ENCODE measurements at regions not wholly inside any gene's neighbourhood (a gene's known extent, or its start where the extent isn't known, plus 50 kb on each side); places are given as distances from the start of the nearest gene placed in this dataset.

DNA sequence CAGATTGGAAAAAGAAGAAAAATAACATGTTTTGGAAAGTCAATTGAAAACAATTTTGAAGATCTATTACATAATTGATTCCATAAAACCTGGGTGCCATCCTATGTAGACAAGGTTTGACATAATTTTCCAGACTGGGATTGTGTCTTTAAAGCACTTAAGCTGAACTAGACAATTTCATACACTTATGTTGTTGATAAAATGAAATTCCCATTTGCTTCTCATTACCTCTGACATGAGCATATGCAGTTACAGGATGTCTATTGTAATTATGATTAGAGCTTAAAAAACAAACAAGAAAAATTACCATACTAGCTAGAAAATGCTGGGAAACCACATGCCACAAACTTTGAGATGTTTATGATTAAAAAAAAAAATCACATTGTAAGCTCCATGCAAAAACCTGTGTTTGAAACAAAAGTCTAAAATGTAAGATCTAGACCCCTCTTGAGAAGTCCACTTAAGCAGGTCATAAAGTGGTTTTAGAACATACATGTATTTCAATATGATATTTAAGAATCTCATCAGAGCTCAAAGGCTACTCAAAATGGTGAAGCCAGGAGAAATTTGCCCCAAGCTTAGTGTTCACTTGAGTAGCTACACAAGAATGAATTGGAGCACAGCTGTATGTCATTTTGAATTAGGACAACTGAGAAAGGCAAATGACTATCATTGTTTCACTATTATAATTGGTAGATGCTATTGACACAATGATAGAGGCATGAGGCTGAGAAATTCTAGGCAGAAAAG is 181.1 kb upstream of the PABPC4L start:
- no peak for DNase-seq
- H3K4me1 ChIP-seq, result no peaks in the 10 kb centered on the region
- H3K9me3 ChIP-seq, result no peaks in the 10 kb centered on the region
- H3K4me3 ChIP-seq, result no peak overlapping the region
- TF ChIP-seq EP300 (IDR thresholded peaks at IDR 0.05), result no peak
- no peak for TF ChIP-seq POLR2A (IDR thresholded peaks at IDR 0.05)
- TF ChIP-seq POLR2AphosphoS5 (IDR thresholded peaks at IDR 0.05), result no peak
- TF ChIP-seq, protein P1, sequence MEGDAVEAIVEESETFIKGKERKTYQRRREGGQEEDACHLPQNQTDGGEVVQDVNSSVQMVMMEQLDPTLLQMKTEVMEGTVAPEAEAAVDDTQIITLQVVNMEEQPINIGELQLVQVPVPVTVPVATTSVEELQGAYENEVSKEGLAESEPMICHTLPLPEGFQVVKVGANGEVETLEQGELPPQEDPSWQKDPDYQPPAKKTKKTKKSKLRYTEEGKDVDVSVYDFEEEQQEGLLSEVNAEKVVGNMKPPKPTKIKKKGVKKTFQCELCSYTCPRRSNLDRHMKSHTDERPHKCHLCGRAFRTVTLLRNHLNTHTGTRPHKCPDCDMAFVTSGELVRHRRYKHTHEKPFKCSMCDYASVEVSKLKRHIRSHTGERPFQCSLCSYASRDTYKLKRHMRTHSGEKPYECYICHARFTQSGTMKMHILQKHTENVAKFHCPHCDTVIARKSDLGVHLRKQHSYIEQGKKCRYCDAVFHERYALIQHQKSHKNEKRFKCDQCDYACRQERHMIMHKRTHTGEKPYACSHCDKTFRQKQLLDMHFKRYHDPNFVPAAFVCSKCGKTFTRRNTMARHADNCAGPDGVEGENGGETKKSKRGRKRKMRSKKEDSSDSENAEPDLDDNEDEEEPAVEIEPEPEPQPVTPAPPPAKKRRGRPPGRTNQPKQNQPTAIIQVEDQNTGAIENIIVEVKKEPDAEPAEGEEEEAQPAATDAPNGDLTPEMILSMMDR (IDR thresholded peaks at IDR 0.05), result no peak
- no peak for ATAC-seq (ENCODE audit: low FRiP score in 2 of 2)
- H3K27me3 ChIP-seq, result no peaks in the 10 kb centered on the region
- H3K36me3 ChIP-seq, result no peaks in the 10 kb centered on the region
- no peak overlapping the region for H3K27ac ChIP-seq

DNA sequence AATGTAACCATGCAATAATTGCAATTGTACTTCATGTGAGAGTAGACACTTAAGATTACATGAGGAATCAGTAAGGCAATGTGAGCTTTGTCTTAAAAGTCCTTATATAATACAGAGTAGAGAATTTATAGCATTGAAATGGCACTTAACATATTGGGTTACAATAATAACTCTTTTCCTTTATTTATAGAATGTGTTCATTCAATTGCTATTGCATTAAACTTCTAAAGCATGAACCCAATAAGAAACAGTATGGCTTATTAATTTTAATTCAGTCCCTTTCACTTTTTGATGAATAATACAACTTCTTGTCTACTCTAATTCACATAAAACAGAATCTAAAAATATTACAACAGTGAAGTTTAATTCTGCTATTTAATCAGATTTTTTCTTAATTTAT is 174.2 kb upstream of the PABPC4L start:
- no peaks in the 10 kb centered on the region for H3K27me3 ChIP-seq
- ATAC-seq (ENCODE audit: low FRiP score in 2 of 2) (no peak), DNase-seq (no peak)
- H3K9me3 ChIP-seq, result no peaks in the 10 kb centered on the region
- no peaks in the 10 kb centered on the region for H3K36me3 ChIP-seq
- TF ChIP-seq, protein P1 (IDR thresholded peaks at IDR 0.05), result no peak
- TF ChIP-seq POLR2AphosphoS5 (IDR thresholded peaks at IDR 0.05) (no peak), EP300 (IDR thresholded peaks at IDR 0.05) (no peak), POLR2A (IDR thresholded peaks at IDR 0.05) (no peak)
- H3K27ac ChIP-seq, result no peak overlapping the region
- no peak overlapping the region for H3K4me3 ChIP-seq
- H3K4me1 ChIP-seq, result no peaks in the 10 kb centered on the region

DNA sequence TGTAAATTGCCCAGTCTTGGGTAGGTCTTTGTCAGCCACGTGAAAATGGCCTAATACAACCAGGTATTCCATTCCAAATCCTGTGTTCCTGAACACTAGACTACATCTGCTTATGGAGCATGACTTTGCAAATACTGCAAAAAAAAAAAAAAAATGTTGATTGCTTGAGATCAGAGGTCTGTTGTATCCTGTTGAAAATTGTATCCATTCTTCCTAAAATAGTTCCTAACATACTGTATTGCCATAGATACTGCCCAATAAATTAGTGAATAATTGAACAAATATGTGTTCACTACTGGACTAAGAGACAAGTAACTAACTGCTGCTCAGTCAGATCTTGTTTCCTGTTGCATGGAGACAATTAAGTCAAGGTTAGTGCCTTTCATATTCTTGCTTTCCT is 164.3 kb upstream of the PABPC4L start:
- H3K4me3 ChIP-seq, result no peak overlapping the region
- TF ChIP-seq POLR2A (IDR thresholded peaks at IDR 0.05), result no peak
- no peak for TF ChIP-seq POLR2AphosphoS5 (IDR thresholded peaks at IDR 0.05)
- TF ChIP-seq, protein P1 (IDR thresholded peaks at IDR 0.05), result no peak
- TF ChIP-seq EP300 (IDR thresholded peaks at IDR 0.05), result no peak
- H3K36me3 ChIP-seq, result no peaks in the 10 kb centered on the region
- no peak for DNase-seq
- 71 to 77% methylated on average over 1 of the region's 1 CpG for WGBS, 2 donors
- ATAC-seq (ENCODE audit: low FRiP score in 2 of 2), result no peak
- no peak overlapping the region for H3K27ac ChIP-seq
- no peaks in the 10 kb centered on the region for H3K27me3 ChIP-seq
- no peaks in the 10 kb centered on the region for H3K4me1 ChIP-seq
- H3K9me3 ChIP-seq, result no peaks in the 10 kb centered on the region

DNA sequence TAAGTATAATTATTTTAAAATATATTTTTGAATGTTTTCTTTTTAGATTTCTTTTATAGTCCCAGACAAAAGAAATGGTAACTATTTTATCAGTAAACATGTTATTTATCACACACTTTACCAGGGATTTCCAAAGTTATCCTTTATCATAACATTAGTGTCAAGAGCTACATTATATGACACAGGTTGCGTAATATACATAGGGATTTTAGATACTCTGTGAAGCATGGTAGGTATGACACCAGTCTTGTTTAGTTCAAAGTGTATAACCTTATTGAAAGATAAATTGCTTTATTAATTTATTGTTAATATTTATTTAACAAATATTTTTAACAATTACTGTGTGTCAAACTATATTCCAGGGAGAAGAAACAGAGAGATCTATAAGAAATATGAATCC is 163.3 kb upstream of the PABPC4L start:
- Histone ChIP-seq H3K36me3 (no peaks in the 10 kb centered on the region), H3K9me3 (no peaks in the 10 kb centered on the region), H3K4me1 (no peaks in the 10 kb centered on the region), H3K27ac (no peak overlapping the region), H3K4me3 (no peak overlapping the region), H3K27me3 (no peaks in the 10 kb centered on the region)
- WGBS, 2 donors, result 88 to 97% methylated on average over 1 of the region's 1 CpG
- no peak for TF ChIP-seq POLR2AphosphoS5 (IDR thresholded peaks at IDR 0.05)
- no peak for TF ChIP-seq POLR2A (IDR thresholded peaks at IDR 0.05)
- TF ChIP-seq EP300 (IDR thresholded peaks at IDR 0.05), result no peak
- TF ChIP-seq, protein P1 (IDR thresholded peaks at IDR 0.05), result no peak
- ATAC-seq (ENCODE audit: low FRiP score in 2 of 2) (no peak), DNase-seq (no peak)

DNA sequence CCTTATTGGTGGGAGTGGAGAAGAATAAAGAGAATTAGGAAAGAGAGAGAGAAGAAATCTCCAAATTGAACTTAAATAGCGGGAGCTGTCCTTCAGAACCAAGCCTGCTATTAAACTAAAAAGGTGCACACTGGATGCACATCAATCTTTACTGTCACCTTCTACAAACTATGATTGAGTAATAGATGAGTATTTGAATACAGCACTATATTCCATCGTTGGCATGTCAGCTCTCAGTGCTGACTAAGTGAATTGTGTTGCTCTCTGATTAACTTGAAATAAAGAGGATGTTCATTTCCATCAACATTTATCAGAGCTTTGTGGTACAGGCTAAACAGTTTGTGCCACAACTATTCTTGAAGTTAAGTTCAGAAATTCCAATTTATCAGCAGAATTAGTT is 143.7 kb upstream of the PABPC4L start:
- ATAC-seq (ENCODE audit: low FRiP score in 2 of 2), result no peak
- 59 to 60% methylated on average over 2 of the region's 2 CpGs for WGBS, 2 donors
- no peaks in the 10 kb centered on the region for H3K4me1 ChIP-seq

More for the DNA sequence above, 143.7 kb upstream of the PABPC4L start:
- DNase-seq, result no peak
- no peaks in the 10 kb centered on the region for H3K9me3 ChIP-seq
- no peak overlapping the region for H3K4me3 ChIP-seq
- H3K27ac ChIP-seq, result no peak overlapping the region
- TF ChIP-seq, protein P1 (IDR thresholded peaks at IDR 0.05), result no peak
- no peak for TF ChIP-seq POLR2A (IDR thresholded peaks at IDR 0.05)
- no peak for TF ChIP-seq EP300 (IDR thresholded peaks at IDR 0.05)
- no peaks in the 10 kb centered on the region for H3K36me3 ChIP-seq
- no peaks in the 10 kb centered on the region for H3K27me3 ChIP-seq

All from upper lobe of left lung (tissue), 6 donors.